Heart left ventricle (tissue), 13 donors: ENCODE measurements at regions not wholly inside any gene's neighbourhood (a gene's known extent, or its start where the extent isn't known, plus 50 kb on each side); places are given as distances from the start of the nearest gene placed in this dataset.

Source experiments
- CTCF ChIP-seq, 12 donors: fragments of 200-600 bp; sonication (generic) in 4 of 12; IDR thresholded peaks; one replicate each; pipeline versions ENCODE4 v1.5.0 to v1.8.0; 2018 to 2022; ENCODE audit warnings: antibody characterized with exemption in 12 of 12, mild to moderate bottlenecking in 5 of 12
- POLR2A ChIP-seq, 2 donors: fragments of 450-650 bp; IDR thresholded peaks; one replicate each; pipeline ENCODE4 v1.6.1; 2017; ENCODE audit warnings: antibody characterized with exemption in 2 of 2, mild to moderate bottlenecking in 2 of 2, moderate library complexity in 2 of 2
- donor health status: ischemic (EF 13 %, LVEDD 7.1; RV severe dilation, severe dysfunction).
- donor health status: DM: no; HTN: yes; CAD: no.
- donor health status: DM: no; HTN: no; CAD: no.
- donor health status: ischemic (EF 25% LVEDD 6.9; RV normal size, moderate dysfunction).
- donor health status: ischemic (EF 25% LVEDD 5.7; RV mildly dilated, moderate dysfunction).
- donor health status: ischemic (EF 35%, LVEDD 5.7; RV mildly dilated, moderate dysfunction).
- donor health status: nonischemic (EF 11% LVEDD 7.7; RV severe dilation, severe dysfunction).
- donor health status: DM: yes; HTN: yes; CAD: no.
- donor health status: PGD.
- donor health status: ischemic (EF 29% LVEDD 5.4; RV normal size, mild dysfunction).
- donor health status: nonischemic (EF 23%, LVEDD 6.1; RV moderate dilation, normal function).

DNA sequence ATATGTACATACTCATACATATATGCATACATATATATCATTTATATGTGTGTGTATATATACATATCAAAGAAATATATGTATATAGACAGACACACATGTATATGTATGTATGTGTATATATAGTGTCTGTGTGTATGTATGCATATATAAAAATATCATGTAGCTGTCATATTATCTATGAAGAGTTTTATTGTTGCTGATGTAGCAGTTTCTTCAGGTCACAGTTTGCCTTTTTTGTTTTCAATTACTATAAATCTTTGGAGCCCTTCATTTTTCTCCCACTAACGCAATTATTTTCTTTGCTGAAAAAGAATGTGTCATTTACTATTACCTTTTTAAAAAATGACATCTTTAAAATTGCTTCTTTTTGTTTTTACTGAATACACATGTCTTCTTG is 904.5 kb downstream of the PLA2G4A start:
- TF ChIP-seq CTCF (IDR thresholded peaks at IDR 0.05): no peak
- TF ChIP-seq POLR2A (IDR thresholded peaks at IDR 0.05): no peak
